GM21390 (cell line): ENCODE measurements at regions not wholly inside any gene's neighbourhood (a gene's known extent, or its start where the extent isn't known, plus 50 kb on each side); places are given as distances from the start of the nearest gene placed in this dataset.

Experiments used
- ATAC-seq: cut with Tn5 transposase; IDR thresholded peaks from one replicate; pipeline ENCODE4 v1.9.1; 2021; ENCODE audit not compliant: unreplicated experiment

DNA sequence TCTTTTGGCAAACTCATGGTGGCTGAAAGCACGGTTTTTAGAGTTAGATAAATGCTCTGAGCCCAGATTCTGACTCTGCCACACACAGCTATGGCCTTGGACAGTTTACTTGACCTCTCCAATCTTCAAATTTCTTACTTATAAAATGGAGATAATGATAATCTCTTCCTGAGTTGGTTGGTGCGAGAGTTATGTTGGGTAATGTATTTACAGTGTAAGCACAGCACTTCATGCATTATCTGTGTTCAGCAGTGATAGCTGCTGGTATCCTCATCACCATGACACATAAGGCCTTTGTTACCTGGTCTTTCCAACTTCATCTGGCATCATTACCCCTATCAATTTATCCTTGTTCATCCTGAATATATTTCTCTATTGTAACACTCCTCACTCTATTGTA lies 178.8 kb upstream of the ELL2 start:
- no peak for ATAC-seq

DNA sequence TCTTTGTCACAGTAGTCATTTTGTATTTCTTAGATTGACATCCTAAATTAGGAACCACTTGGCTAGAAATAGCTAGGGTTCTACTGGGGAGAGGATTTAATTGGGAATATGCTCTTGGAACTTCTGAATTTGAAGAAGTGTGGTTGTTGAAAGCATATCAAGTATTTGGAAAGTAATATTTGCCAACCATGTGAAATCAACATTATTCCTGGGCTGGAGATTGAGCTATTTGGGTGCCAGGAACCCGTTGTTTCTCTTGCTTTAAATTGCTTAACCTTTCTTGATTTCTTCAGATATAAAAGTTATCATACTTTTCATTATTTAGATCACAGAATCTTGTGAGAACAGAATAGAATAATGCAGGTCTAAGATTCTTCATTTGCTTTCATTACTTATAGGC lies 178.4 kb upstream of the ELL2 start:
- ATAC-seq, result no peak

DNA sequence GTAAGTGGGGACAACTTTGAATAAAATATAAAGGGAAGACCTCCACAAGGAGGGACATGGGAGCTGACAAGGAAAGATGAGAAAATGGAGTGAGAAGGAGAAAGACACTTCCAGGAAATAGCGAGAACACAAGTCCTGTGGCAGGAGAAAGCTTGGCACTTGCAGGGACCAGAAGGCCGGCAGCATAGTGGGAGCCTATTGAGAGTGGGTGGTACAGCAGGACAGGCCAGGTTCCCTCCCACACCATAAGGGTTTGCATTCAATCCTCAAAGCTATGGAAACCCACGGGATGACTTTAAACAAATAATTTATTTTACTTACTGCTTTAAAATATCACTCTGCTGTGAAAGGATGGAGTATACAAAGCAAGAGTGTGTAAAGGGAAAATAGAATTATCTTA lies 173.2 kb upstream of the ELL2 start:
- no peak for ATAC-seq

DNA sequence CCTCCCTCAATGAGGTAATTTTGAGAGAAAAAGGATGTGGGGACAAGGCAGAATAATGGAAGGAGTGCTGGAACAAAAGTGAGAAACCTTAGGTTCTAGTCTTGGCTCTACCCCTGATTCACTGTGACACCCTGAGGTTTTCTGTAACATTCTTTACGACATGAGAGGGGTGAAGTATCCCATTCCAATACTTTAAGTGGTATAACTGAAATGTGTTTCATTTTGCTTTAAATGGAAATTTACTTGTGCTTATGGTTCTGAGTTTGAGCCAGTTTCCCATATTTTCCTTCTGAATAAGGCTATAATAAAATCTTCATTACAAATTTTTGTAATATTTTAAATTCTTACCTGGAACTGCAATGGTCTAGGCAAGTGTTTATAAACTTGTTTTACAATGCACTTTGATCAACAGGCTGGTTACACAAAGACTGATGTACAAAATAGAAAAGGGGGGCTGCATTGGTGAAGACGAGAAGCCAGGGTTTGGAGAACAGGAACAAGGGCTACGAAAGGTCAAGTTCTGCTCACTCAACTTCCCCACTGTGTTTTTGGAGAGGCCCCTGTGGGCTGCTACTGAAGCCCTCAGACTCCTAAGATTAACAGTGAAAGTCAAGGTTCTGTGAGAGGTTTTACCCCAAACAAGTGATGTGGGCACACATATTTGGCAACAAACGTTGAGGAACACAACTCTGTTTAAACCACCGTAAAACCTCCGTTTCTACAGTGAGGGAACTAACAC lies 171.9 kb upstream of the ELL2 start:
- no peak for ATAC-seq

DNA sequence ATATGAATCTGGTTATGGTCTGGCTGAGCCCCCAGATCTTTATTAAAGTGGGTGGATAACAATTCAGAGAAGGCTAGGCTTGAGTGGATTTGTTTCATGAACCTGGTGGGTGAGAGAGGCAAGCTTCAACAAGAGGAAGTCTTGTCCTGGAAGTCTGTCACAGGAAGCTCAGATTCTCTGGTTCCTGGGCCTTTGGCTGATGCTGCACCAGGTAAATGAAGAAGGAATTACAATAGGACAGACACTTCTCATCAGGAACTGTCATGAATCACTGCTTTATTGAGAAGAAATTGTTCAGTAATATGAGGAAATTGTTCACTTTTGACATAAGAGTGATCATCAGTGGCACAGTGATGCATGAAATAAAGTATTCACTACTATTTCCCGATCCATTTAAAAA lies 167.6 kb upstream of the ELL2 start:
- no peak for ATAC-seq

DNA sequence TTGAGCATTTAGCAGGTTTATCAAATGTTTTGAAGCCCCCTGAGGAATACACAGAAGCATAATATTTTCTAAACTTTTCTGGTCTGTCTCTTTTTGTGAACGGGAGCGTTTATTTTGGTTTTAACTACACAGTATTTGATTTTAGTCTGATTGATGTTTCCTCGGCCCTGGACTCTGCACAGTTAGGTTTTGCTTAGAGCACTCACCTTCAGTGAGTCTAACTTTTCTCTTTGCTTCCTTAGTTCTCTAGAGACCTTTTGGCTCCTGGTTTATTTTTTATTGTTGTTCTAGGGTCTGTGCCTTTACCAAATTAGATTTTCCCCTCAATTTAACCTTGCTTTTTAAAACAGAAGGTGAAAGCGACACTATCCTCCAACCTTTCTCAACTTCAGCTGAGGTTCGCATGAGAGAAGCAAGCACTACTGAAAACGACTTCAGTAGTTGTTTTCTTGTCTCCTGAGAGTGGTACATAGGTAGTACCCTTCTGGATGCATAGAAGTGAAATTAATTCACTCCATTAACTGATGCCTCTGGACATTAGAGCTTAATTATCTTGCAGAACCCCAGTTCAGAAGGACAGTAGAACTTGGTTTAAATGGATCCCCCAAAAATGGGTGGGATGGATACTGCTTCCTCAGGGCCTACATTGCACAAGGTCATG lies 166.7 kb upstream of the ELL2 start:
- ATAC-seq, result no peak

DNA sequence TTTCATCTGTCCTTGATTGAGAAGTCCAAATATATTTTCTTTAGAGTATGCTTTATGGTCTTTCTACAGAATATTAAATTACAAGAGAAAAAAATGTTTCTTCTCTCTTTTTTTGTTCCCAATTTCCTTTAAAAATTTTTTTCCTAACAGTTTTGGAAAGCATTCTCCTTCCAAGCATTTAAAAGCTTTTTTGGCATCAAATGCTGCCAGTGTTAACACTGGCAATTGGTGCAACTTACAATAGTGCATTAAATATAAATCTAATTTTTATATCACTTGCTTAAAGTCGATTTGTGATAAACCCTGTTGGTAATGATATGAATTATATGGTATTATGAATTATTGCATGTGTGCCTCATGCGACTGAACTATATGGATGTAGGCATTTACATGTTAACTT lies 165.9 kb upstream of the ELL2 start:
- no peak for ATAC-seq

DNA sequence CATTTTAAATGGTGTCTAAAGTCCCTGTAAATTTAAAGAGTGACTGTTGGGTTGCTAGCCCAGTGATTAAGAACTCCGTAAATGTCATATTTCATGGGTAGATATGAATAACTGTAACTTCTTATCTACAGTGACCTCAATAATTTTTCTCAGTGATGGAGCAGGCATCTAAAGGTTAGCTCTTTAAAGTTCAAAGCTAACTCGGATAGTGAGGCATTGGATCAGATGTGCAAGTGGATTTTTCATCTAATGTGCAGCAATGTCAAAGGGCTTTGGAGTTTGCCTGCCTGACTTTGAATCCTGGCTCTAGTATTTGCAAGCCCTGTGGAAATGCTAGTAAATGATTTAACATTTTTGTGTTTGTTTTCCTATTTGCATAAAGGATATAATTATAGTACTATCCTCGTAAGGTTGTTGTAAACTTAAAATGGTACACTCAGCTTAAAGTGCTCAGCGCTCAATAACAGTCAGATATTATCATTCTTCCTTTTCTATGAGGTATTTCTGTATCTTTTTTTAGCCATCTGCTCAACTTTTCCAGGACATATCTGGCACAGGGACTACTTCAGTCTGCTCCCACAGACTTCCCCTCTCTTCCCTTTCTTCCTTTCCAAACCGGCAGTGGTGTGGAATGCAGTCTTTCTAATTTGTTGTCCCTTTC lies 163.7 kb upstream of the ELL2 start:
- ATAC-seq, result no peak

DNA sequence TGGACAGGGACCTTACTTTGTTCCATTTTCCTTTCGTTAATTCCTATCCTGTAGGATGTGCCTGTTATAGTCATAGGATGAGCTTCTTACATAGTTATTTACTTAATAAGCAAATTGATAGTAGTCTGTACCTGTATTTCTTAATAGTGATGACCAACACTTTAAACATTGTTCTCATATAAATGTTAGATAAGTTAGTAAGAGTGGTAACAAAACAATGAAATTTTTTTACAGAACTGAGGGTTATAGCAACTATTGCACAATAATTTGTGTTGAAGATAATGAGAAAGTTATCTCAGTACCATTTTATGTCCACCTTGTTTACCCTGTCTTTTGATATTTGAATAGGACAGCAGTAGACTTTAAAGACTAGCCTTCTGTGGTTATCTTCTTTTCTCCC lies 162.9 kb upstream of the ELL2 start:
- no peak for ATAC-seq

DNA sequence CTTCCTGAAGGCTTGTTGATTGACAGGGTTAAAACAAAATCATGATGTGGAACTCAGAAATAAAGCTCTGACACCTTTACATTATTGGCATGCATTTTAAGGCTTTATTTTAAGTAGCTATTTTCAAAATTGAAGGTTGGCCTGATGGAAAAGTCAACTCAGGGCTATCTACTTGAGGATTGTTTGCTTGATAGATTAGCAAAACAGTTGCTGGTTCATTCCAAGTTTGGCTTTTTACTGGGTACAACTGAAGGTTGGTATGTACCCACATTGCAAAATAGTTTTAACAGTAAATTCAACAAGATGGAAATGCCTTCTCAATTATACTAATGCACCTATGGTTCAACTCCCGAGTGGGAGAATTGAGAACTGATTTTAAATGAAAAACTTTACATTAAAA lies 161.8 kb upstream of the ELL2 start:
- no peak for ATAC-seq

DNA sequence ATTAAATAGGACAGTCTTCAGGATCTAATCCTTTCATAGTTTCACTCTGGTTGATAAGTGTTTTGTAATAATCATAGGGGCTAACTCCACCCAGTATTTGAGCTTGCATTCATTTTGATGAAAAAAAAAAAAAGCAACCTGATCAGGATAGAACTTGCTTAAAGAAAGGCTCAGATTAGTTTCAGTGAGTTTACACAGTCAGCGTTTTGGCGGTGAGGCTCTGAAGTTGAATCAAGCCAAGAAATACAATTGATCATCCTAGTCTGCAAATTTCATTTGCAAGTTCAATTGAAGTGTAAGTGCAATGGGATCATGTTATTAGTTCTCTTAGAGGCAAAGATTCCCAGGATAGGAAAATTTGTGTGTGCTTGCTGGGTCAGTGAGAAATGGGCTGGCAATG lies 159.7 kb upstream of the ELL2 start:
- no peak for ATAC-seq

DNA sequence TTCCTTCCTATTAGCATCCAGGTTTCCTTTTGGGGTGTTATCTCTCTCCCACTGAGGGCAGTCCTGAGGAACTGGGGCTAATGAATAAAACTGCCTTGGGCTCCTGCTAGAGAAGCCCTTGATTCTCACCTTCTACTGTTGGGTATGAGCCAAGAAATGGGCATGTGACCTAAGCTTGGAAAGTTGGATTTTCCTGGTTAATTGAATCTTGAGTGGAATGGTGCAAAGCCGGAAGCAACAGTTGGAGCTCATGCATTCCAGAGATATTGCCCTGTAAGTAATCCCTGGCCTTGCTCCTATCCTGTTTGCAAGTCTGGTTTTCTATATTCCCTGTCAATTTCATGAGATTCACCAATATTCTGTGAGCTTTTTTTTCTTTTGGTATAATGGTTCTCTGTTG lies 158.5 kb upstream of the ELL2 start:
- no peak for ATAC-seq

DNA sequence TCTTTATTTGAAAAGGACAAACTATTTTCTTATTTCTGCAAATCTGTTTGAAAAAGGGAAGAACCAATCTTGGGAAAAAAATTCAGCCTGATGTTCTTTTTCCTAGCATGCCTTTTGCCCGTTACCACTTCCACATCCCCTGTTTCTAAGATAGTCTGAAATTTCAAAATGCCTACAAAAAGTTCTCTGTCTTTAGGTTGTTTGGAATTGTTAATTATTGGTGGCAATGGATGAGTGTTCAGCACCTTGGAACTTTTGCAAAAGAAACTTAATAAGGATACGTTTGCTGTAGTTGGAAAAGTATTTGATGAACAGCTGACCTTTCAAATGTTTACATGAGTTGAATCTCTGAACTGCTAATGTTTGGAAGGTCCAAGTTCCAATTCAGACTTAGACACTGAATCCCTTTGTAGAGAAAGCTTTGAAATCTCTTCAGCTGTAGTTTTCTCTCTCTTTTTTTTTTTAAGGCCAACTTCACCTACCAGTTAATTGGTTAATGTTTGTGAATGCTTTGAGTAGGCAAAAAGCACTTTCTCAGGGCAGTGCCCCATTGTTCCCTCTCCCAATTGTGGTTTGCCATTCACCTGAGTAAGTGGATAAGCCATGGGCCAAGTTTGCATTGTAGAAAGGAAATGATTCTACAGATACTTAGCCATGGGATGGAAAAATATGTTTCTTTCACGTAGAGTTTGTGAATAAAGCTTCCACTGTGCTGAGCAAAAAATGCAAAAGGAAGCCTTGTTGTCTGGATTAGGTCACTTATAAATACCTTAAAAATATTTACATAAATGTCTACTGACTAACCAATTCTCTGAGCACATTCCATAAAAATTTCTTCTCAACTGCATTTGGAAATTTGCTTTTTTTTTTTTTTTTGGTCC lies 156.4 kb upstream of the ELL2 start:
- ATAC-seq, result no peak

DNA sequence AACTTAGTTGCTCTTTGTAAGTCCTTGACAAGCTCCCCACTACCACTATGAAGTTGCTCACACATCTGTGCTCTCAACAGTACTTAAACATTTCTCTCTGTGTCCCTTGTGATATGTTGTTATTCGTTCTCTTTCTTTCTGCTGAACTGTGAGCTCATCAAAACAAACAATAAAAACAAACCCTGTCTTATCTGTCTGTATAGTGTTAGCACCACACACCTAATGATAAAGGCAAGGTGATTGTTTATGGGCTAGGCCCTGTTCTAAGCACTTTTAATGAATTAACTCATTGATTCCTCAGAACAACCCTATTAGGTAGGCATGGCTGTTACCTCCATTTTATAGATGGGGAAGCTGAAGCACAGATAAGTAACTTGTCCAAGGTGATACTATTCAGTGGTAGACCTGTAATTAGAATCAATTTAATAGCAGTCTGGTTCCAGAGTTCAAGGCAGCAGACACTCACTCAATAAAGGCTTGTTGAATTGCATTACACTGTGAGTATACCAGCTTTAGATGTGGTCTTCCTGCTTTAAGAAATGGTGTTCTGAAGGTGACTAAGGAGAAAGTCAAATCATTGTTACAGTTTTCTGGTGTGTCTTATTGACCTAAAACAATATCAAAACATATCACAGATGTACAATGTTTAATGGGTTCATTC lies 153.6 kb upstream of the ELL2 start:
- no peak for ATAC-seq

DNA sequence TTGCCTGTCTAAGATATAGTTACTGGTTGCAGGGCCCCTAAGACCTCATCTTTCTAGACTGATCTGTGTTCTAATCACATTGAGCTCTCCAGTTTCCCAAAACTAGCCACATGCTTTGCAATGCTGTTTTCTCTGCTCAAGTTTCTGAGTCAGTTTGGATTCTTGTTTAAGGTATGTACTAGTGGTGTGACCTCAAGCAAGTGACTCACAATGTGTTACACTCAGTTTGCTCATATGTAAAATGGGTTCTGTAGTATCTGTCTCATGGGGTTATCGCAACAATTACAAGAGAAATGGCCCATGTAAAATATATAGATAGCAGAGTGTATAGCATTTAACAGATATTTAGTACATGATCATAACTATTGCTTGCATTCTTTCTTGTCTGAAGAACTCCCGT lies 153.1 kb upstream of the ELL2 start:
- no peak for ATAC-seq

DNA sequence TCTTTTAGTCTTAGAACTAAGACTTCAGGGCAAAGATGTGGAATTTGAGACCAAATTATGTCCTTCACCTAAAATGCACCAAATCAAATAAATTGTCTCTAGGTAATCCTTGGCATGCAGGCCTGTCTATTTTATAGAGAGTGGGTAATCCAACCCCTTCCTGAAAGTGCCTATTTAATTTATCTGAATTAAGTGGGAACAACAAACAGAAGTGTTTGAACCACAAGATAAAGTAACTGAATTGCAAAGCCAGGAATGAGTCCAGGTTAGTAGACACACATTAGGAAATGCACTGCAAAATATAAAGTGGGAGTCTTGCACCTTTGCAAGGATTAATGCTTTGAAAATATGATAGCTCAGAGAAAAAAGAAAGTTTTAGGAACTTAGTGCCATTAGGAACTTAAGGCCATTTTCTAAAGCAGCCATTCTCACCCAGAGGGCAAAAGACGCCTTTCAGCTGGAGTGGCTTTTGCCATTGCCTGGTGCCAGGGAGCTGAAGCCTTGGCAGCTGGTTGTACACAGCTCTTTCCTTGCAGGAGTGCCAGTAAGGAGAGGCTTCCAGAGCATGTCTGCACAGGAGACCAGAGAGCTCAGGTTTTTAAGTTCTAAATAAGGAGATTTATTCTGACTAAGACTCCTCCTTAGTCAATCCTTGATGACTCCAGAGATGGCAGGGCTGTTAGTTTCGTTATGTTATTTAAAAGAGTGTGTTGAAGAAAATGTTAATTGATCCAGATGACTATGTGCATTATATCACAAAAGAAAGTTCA lies 151.7 kb upstream of the ELL2 start:
- no peak for ATAC-seq

DNA sequence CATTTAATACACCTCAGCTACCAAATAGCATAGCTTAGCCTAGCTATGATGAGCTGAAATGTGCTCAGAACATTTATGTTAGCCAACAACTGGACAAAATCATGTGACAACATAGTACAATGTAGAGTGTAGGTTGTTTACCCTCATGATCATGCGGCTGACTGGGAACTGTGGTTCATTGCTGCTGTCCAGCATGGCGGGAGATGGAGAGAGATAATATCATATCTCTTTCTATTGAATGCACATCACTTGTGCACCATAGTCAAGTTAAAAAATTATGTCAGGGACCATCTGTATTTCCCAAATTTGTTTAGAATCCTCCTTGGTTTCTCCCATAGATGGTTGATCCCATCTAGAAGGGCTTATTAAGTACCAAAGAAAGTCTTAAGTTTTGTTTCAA lies 151.1 kb upstream of the ELL2 start:
- no peak for ATAC-seq

DNA sequence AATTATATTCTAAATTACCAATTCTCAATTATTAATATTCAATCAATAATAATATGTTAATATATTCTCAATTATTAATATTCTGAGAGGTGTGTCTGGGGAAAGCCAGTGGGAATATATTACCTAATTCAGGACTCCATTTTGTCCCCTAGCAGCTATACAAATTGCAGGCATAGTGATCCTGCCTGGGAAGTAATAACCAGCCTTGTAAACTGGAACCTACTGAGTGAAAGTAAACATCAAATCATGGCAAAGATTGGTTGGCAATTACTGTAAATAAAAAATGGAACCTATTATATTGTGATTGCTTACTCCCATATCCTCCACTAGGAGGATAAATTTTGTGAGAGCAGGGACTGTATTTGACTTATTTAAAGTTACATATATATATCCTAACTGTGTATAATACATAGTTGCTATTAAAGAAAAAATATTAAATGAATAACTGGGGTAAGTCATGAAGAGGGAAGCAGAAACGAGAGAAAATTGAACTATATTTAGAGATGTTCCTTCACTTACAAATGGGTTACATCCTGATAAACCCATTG lies 150.5 kb upstream of the ELL2 start:
- no peak for ATAC-seq

DNA sequence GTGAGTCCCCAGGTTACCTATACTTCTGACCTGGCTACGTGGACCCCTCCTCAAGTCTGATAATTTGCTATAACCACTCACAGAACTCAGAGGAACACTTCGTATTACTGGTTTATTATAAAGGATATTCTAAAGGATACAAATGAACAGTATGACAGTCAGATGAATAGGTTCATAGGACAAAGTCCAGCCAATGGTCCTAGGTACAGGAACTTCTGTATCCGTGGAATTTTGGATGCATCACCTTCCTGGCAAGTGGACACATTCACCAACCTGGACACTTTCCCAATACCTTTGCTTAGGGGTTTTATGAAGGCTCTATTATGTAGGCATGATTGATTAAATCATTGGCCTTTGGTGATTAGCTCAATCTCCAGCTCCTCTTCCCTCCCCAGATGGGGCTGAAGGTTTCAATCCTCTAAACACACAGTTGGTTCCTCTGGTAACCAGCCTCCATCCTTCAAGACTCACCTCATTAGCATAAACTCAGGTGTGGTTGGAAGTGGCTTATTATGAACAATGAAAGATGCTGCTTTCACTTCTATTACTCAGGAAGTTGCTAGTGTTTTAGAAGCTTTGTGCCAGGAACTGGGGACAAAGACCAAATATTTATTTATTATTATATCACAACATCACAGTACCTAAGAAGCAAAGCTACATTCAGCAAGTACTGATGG lies 149.6 kb upstream of the ELL2 start:
- no peak for ATAC-seq
